AG04450 (cell line): ENCODE measurements at regions not wholly inside any gene's neighbourhood (a gene's known extent, or its start where the extent isn't known, plus 50 kb on each side); places are given as distances from the start of the nearest gene placed in this dataset.

Source experiments
- CTCF ChIA-PET: fragments of 300-600, 350-600 bp; formaldehyde crosslinking; extraction: SDS; loops from one replicate; lab custom pipeline; 2022; ENCODE audit warnings: antibody characterized with exemption, inconsistent platforms; lab: Charles Lee
- POLR2A ChIA-PET: fragments of 350-600 bp; formaldehyde crosslinking; extraction: SDS; loops from one replicate; lab custom pipeline; 2021; ENCODE audit warnings: antibody characterized with exemption, inconsistent platforms; lab: Yijun Ruan, JAX
- DNase-seq: peaks from one replicate; pipeline ENCODE4 v3.0.0-alpha.2; 2011; ENCODE audit warnings: low read depth, low spot score
- H3K27ac ChIP-seq: one replicate; pipeline ENCODE4 v1.5.1; 2012; ENCODE audit warnings: low read depth, low read length, control low read depth
- H3K27me3 ChIP-seq: one replicate; pipeline ENCODE4 v1.6.0; 2012; ENCODE audit warnings: low read length; ENCODE audit not compliant: control insufficient read depth, insufficient read depth
- H3K4me3 ChIP-seq: 2 replicates; pipeline ENCODE4 v1.5.1; 2011; ENCODE audit warnings: mild to moderate bottlenecking, low read depth, low read length, control low read depth
- H3K9me3 ChIP-seq: 2 replicates; pipeline ENCODE4 v1.5.1; 2012; ENCODE audit warnings: low read length; ENCODE audit not compliant: control insufficient read depth, insufficient read depth
- TF ChIP-seq, protein P1 (sequence below): IDR thresholded peaks from 2 replicates; pipeline ENCODE4 v1.5.1; 2011; ENCODE audit warnings: low read depth, low read length, control low read depth, inconsistent platforms

DNA sequence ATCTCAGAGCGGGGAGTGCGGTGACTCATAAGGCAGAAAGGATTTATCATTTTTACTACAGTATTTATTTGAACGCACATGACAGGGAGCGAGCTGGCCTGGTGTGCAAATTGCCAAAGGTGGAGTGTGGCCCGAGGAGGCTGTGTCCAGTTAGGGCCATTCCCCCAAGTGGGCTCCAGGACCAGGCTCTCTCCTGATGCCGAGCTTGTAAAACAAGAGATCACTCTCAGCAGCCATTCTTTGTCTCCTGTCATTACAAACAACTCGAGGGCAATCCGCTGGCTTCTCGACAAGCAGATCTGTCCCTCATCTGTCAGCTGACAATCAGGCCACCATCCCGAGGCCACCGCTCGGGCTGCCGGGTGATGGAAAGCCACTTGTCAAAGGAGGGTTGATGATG lies 418.9 kb downstream of the ZNF536 start:
- ChIA-PET CTCF (no interaction called here), POLR2A (no interaction called here)
- Histone ChIP-seq H3K9me3 (no peaks in the 10 kb centered on the region), H3K27me3 (no peaks in the 10 kb centered on the region), H3K27ac (no peak overlapping the region), H3K4me3 (no peak overlapping the region)
- TF ChIP-seq, protein P1, sequence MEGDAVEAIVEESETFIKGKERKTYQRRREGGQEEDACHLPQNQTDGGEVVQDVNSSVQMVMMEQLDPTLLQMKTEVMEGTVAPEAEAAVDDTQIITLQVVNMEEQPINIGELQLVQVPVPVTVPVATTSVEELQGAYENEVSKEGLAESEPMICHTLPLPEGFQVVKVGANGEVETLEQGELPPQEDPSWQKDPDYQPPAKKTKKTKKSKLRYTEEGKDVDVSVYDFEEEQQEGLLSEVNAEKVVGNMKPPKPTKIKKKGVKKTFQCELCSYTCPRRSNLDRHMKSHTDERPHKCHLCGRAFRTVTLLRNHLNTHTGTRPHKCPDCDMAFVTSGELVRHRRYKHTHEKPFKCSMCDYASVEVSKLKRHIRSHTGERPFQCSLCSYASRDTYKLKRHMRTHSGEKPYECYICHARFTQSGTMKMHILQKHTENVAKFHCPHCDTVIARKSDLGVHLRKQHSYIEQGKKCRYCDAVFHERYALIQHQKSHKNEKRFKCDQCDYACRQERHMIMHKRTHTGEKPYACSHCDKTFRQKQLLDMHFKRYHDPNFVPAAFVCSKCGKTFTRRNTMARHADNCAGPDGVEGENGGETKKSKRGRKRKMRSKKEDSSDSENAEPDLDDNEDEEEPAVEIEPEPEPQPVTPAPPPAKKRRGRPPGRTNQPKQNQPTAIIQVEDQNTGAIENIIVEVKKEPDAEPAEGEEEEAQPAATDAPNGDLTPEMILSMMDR, result no peak
- no peak for DNase-seq

DNA sequence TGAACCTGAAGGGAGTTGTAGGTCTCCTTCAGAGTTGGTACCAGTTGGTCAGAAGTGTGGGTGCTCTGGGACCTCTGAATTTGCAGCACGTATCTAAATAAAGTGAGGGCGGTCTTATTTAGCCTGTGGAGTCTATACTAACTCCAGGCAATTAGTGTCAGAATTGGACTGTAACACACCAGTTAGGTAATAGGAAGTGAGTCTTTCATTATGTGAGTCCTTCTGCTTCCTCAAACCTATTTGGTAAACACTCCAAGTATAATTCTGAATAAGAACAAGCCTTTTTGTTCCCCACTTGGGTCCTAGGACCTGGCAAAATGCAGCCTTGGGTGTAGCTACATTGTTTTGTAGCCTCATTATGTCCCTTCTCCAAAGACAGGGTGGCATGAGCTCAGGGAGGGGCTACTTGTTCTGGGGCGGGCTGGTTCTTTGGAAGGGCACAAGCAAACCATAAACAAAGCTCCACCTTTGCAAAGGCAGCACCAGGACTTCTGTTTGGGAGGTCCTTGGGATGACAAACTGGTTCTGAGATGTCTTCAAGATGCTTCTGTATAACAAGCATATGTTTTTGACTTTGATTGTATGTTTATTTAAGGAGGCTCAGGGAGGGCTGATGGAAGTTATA lies 418.0 kb downstream of the ZNF536 start:
- no peak overlapping the region for H3K4me3 ChIP-seq
- POLR2A ChIA-PET, result no interaction called here
- no peak for DNase-seq
- CTCF ChIA-PET, result no interaction called here
- no peak overlapping the region for H3K27ac ChIP-seq
- H3K27me3 ChIP-seq, result no peaks in the 10 kb centered on the region
- no peaks in the 10 kb centered on the region for H3K9me3 ChIP-seq
- TF ChIP-seq, protein P1, result no peak

DNA sequence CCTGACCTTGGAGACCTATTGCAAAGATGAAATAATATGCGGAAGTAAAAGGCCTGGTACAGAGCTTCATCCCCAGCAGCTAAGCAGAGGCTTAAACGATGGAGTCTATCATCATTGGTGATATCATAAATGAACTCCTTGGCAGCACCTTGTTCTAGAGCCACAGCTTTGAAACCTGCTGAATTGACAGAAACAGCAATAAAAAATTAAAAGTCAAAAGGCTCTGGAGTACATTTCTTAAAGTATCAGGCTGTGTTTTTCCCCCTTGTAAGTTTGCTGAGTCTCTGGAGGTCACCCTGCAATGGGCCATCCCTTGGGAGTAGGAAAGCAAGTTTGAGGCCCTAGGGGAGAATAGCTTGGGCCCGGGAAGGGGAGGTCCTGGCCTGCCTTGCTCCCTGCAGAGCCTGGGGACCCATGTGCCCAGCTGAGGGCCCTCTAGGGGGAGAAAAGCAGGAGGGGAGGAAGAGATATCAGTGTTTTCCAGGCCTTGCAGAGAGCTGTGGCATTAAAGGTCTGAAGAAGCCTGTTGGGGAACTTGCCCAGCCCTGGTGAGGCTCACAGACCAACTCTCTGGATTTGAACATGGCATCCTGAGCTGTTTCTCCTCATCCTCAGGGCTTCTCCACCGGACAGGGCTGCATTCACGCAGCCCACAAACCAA lies 416.1 kb downstream of the ZNF536 start:
- ChIA-PET POLR2A (no interaction called here), CTCF (interaction anchor here (0.6 to 1.3 kb wide), 3 partner anchors 12 to 1439 kb away, joined by 3 to 4 read pairs (median 3); no protein-coding TSS in a partner anchor)
- TF ChIP-seq, protein P1, result no peak
- H3K9me3 ChIP-seq, result no peaks in the 10 kb centered on the region; the same call in 1 of the 2 replicates
- H3K27me3 ChIP-seq, result no peaks in the 10 kb centered on the region
- no peak overlapping the region for H3K4me3 ChIP-seq
- no peak overlapping the region for H3K27ac ChIP-seq
- DNase-seq, result no peak

DNA sequence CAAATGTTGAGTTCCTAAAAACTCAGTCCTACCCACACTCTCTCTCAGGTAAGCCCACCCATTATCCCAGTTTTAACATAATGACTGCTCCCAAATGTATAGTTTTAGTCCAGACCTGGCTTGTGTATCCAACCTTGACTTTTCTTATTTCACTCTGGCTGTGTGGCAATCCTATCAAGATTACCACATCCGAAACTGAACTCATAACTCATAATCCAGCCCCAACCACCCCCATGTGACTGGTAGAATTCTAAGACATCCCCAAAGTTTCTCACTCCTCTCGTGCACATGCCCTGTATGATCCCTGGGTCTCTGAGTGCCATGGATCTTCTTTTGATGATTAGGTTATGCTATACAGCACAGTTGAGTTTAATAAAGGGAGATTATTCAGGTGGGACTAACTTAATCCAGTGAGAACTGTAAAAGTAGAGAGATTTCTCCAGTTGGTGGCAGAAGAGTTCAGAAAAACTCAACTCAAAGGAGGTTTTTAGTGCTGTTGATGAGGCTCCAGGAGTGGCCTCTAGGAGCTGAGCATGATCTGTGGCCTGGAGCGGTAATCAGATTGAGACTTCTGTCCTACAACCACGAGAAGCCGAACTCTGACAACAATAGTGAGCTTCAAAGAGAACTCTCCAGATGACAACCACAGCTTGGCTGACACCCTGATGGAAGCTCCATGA lies 413.4 kb downstream of the ZNF536 start:
- TF ChIP-seq, protein P1, result no peak
- Histone ChIP-seq H3K4me3 (no peak overlapping the region), H3K27ac (no peak overlapping the region), H3K9me3 (no peaks in the 10 kb centered on the region; the same call in 1 of the 2 replicates), H3K27me3 (no peaks in the 10 kb centered on the region)
- no peak for DNase-seq
- POLR2A ChIA-PET, result no interaction called here
- CTCF ChIA-PET, result interaction anchor here (1.0 to 3.2 kb wide), 4 partner anchors 763 to 1439 kb away, joined by 3 to 24 read pairs (median 9); no protein-coding TSS in a partner anchor
